ENCODE measurements at regions not wholly inside any gene's neighbourhood (a gene's known extent, or its start where the extent isn't known, plus 50 kb on each side); places are given as distances from the start of the nearest gene placed in this dataset.
"Not testable (repeated sequence)": the region's sequence is repeated elsewhere in the genome, so short reads cannot be mapped to it uniquely, and the experiment has no call there.

DNA sequence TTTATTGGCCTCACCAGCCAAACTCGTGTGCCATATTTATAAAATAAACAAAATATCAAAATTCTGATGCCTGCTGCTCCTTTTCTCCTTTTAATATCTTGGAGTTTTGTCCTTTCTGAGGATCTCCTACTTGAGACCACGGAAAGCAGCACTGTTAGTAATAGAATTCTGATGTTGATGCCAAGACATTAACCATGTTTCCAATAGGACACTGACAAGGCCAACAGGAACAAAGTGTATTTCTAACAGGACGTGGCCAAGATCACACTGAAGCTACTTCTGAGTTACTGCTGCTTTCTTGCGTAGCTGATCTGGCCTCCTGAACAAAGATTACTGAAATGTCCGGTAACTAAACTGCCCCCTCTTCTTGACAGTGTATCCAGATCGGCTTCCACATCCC lies 848.5 kb downstream of the TTLL7 start:
- not testable (repeated sequence) for H3K27me3 Mint-ChIP-seq (ENCODE audit: low read depth); H3K4me1 Mint-ChIP-seq (ENCODE audit: low read depth); H3K36me3 Mint-ChIP-seq (ENCODE audit: low read depth); H3K27ac Mint-ChIP-seq; H3K4me3 Mint-ChIP-seq; H3K9me3 Mint-ChIP-seq

DNA sequence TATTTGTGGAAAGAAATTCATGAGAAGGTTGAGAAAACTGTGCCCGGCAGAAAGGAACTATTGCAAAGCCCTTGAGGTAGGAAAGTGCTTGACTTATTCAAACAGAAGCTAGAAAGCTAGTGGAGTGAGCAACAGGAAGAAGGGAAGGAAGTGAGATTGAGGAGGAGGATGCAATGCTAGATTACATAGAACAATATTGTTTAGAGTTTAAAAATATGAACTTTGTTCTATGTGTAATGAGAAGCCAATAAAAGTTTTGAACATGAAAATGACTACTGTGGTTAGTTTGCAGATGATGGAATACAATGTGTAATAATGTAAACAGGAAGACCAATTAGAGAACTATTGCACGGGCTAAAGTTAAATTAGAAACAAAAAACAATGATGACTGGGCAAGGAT lies 853.1 kb downstream of the TTLL7 start:
- not testable (repeated sequence) for H3K36me3 Mint-ChIP-seq (ENCODE audit: low read depth)

DNA sequence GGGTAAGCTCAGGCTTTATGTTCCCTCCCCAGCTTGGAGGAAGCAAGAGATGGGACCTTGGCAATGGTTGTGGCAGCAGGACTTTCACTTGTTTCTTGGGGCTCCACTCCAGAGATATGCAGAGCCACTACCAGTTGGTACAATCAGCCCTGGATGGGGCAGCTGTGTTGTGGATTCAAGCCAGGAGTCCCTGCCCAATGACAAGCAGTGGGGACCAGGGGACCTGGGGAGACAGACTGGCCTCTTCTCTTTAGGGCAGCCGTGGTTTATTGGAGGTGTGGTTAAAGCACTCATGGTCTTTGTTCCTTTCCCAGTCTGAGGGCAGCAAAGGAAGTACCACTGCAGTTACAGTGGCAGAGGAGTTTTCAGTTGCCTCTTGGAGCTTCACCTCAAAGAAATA lies 856.1 kb downstream of the TTLL7 start:
- not testable (repeated sequence) for H3K4me1 Mint-ChIP-seq (ENCODE audit: low read depth); H3K36me3 Mint-ChIP-seq (ENCODE audit: low read depth)

More for the DNA sequence above, 853.1 kb downstream of the TTLL7 start:
- H3K27me3 Mint-ChIP-seq (ENCODE audit: low read depth); H3K27ac Mint-ChIP-seq; H3K4me1 Mint-ChIP-seq (ENCODE audit: low read depth); H3K9me3 Mint-ChIP-seq; H3K4me3 Mint-ChIP-seq: not testable (repeated sequence)

DNA sequence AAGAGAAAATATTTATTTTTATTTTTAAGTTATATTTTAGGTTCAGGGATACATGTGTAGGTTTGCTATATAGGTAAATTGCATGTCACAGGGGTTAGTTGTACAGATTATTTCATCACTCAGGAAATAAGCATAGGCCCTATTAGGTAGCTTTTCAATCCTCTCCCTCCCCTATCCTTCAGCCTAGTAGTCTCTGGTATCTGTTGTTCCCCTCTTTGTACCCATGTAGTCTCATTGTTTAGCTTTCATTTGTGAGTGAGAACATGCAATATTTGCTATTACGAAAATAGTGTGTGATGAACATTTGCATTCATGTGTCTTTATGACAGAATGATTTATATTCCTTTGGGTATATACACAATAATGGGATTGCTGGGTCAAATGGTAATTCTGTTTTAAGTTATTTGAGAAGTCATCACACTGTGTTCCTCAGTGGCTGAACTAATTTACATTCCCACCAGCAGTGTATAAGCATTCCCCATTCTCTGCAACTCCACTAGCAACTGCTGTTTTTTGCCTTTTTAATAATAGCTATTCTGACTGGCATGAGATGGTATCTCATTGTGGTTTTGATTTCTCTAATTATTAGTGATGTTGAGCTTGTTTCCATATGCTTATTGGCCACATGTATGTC lies 863.3 kb downstream of the TTLL7 start:
- not testable (repeated sequence) for H3K27ac Mint-ChIP-seq; H3K9me3 Mint-ChIP-seq; H3K36me3 Mint-ChIP-seq (ENCODE audit: low read depth); H3K4me1 Mint-ChIP-seq (ENCODE audit: low read depth); H3K4me3 Mint-ChIP-seq; H3K27me3 Mint-ChIP-seq (ENCODE audit: low read depth)

More for the DNA sequence above, 856.1 kb downstream of the TTLL7 start:
- not testable (repeated sequence) for H3K27me3 Mint-ChIP-seq (ENCODE audit: low read depth); H3K27ac Mint-ChIP-seq; H3K9me3 Mint-ChIP-seq; H3K4me3 Mint-ChIP-seq

DNA sequence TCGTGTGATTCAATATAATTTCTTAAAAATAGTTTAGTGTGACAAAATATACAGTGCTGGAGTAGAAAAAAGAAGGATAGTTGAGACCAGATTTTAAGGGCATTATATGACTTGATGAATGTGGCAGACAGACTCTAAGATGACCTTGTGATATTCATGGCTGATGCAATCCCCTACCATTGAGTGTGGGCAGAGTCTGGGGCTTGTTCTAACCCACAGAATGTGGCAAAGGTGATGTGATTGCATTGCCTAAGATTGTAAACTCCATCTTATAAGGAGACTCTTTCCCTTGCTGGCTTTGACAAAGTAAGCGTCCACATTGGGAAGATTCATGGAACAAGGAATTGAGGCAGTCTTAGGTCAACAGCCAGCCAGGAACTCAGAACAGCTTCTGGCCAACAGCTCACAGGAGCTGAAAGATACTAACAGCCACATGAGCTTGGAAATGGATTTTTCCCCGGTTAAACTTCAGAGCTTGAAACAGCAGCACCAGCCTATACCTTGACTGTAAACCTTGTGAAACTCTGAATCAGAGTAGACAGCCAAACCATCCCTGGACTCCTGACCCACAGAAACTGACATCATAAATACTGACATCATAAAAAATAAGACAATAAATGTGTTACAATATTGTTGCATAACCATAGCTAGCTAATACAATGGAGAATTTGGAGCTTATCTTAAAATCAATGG lies 864.5 kb downstream of the TTLL7 start:
- not testable (repeated sequence) for H3K36me3 Mint-ChIP-seq (ENCODE audit: low read depth); H3K4me1 Mint-ChIP-seq (ENCODE audit: low read depth); H3K4me3 Mint-ChIP-seq; H3K27ac Mint-ChIP-seq; H3K27me3 Mint-ChIP-seq (ENCODE audit: low read depth); H3K9me3 Mint-ChIP-seq

DNA sequence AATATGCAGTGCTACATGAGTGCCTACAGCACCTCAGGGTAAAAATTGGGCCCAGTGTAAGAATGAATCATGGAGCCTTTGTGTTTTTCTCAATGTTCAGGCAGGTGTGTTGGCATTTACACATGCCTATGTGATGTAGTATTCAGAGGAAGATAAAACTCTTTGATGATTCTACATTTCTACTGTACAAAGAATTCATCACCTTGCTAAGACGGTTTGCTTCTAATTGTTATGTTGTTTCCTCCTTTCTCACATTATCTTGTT lies 867.3 kb downstream of the TTLL7 start:
- Mint-ChIP-seq H3K4me1 (ENCODE audit: low read depth) (no peaks in the 10 kb centered on the region), H3K4me3 (no peak overlapping the region), H3K27me3 (ENCODE audit: low read depth) (no peaks in the 10 kb centered on the region), H3K27ac (no peak overlapping the region), H3K36me3 (ENCODE audit: low read depth) (no peaks in the 10 kb centered on the region), H3K9me3 (no peaks in the 10 kb centered on the region)

DNA sequence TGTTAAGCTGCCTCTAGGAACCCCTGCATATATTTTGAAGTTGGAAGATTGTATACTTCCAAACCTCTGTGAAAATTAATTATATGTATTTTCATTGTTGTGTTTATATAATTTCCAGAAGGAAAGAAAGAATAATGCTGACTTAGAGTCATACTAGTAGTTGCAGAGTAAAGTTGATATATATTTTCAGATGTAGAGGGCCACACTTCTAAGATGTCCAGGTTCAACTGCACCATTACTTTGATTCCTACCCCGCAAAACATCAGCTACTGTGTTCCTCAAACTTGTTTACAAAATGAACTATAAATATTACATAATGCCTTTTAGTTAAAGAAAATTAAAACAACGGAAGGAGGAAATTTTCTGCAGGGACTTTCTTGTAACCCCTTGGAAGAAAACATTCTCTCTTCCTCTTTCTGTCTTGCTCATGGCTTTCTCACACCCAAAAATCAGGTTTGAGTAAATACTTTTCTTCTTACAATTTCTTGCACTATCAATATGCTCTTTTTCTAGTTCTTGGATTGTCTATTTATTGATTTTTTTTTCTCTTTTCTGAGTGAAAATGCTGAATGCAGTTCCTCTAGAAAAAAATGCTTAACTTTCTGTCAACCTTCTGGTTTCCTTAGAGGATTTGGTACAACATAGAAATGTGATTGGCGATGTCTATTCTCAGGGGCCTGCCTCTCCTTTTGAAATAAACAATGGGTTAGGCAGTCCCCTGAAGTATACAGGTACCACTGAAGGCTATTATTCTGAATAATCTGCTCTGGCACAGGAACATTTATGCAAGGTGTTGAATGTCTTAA lies 867.8 kb downstream of the TTLL7 start:
- Mint-ChIP-seq H3K4me1 (ENCODE audit: low read depth) (no peaks in the 10 kb centered on the region), H3K4me3 (no peak overlapping the region), H3K27ac (no peak overlapping the region), H3K27me3 (ENCODE audit: low read depth) (no peaks in the 10 kb centered on the region), H3K36me3 (ENCODE audit: low read depth) (no peaks in the 10 kb centered on the region), H3K9me3 (no peaks in the 10 kb centered on the region)

DNA sequence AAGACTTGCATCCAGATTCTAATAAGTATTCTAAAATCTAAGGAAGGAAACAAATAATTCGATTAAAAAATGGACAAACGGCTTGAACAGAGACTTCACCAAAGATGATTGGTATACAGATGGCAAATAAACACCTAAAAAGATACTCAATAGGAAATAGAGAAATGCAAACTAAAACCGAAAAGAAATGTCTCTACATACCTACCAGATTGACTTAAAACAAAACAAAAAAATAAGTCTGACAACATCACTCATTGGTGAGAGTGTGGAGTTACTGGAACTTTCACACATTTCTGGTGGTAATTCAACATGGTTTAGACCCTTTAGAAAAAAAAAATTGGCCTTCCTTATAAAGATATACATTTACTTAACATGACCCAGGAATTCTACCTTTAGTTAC lies 869.8 kb downstream of the TTLL7 start:
- Mint-ChIP-seq H3K27ac (no peak overlapping the region), H3K9me3 (no peaks in the 10 kb centered on the region), H3K27me3 (ENCODE audit: low read depth) (no peaks in the 10 kb centered on the region), H3K4me3 (no peak overlapping the region), H3K4me1 (ENCODE audit: low read depth) (no peaks in the 10 kb centered on the region), H3K36me3 (ENCODE audit: low read depth) (no peaks in the 10 kb centered on the region)

DNA sequence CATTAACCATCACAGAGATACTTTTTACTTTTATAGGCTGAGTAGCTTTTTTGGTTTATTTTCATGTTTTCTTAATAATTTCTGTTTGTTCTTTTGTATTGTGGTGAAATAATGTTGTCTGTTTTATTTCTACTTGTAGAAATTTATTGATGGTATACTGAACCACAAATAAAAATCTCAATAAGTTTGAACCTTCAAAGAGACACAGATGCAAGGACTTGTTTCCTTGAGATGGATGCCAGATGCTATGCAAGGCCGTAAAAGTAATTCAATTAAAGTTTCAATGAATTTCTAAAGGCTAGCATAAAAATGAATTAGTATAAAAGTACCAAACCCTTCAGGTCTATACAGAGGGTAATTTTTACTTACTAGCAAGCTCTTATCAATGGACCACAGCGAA lies 873.5 kb downstream of the TTLL7 start:
- Mint-ChIP-seq H3K9me3 (no peaks in the 10 kb centered on the region), H3K4me3 (no peak overlapping the region), H3K4me1 (ENCODE audit: low read depth) (no peaks in the 10 kb centered on the region), H3K36me3 (ENCODE audit: low read depth) (no peaks in the 10 kb centered on the region), H3K27me3 (ENCODE audit: low read depth) (no peaks in the 10 kb centered on the region), H3K27ac (no peak overlapping the region)

DNA sequence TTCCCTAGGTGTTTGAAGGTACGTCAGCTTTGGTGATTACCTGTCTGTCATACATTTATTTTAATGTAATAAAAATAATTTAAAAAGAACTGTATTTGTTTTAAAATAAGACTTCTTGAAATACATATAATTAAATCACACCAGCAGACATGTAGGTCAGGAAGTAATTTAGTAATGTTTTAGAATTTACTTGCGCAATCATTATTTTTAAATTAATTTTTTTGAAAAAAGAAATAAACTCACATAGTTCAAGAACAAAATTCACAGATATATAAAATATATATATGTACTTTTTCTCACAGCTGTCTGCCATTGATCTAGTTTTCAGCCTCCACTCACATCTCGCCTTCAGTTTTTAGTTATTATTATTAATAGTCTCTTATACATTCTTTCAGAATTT lies 875.9 kb downstream of the TTLL7 start:
- Mint-ChIP-seq H3K36me3 (ENCODE audit: low read depth) (no peaks in the 10 kb centered on the region), H3K27me3 (ENCODE audit: low read depth) (no peaks in the 10 kb centered on the region)

DNA sequence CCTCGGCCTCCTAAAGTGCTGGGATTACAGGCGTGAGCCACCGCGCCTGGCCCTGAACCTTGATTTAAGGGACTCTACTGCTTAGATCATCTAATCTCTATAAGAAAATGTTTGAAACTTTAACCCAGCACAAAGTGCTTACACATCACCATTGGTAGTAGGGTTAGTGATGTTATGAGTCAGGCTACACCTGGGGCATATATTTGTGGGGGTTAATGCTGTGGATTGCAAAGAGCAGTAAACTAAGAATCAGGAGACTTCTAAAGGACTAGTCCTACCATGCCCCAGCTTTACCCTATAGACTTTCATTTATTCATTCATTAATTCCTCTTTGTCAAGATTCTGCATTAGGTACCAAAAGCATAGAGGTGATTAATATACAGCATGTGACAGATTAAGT lies 880.5 kb downstream of the TTLL7 start:
- no peak overlapping the region for H3K27ac Mint-ChIP-seq
- no peaks in the 10 kb centered on the region for H3K9me3 Mint-ChIP-seq
- H3K4me3 Mint-ChIP-seq: no peak overlapping the region
- H3K27me3 Mint-ChIP-seq (ENCODE audit: low read depth): no peaks in the 10 kb centered on the region
- peaks cover 2% of the 10 kb centered on the region for H3K4me1 Mint-ChIP-seq (ENCODE audit: low read depth)
- H3K36me3 Mint-ChIP-seq (ENCODE audit: low read depth): no peaks in the 10 kb centered on the region

More for the DNA sequence above, 875.9 kb downstream of the TTLL7 start:
- Mint-ChIP-seq H3K4me3 (no peak overlapping the region), H3K4me1 (ENCODE audit: low read depth) (no peaks in the 10 kb centered on the region), H3K9me3 (no peaks in the 10 kb centered on the region), H3K27ac (no peak overlapping the region)

DNA sequence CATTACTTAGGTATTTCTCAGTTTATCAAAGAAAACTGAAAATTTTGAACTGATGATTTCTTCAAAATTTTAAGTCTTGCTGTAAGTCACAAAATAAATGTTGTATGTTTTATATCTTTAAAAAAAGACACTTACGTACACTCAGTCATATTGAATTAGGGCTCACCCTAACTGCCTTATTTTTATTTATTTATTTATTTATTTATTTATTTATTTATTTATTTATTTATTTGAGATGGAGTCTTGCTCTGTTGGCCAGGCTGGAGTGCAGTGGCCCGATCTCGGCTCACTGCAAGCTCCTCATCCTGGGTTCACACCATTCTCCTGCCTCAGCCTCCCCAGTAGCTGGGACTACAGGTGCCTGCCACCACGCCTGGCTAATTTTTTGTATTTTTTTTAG lies 881.9 kb downstream of the TTLL7 start:
- not testable (repeated sequence) for H3K9me3 Mint-ChIP-seq; H3K27ac Mint-ChIP-seq; H3K36me3 Mint-ChIP-seq (ENCODE audit: low read depth)

DNA sequence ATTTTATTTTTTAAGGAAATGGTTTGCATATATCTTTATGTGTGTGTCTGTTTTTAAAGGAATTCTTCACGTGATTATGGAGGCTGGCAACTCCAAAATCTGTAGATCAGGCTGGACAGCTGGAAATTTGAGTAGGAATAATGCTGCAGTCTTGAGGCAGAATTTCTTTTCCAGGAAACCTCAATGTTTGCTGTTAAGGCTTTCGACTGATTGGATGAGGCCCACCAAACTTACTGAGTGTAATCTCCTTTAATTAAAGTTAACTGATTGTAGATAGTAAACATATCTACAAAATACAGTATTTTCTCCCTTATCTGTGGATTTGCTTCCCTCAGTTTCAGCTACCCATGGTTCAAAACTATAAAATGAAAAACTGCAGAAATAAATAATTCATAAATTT lies 883.1 kb downstream of the TTLL7 start:
- no peaks in the 10 kb centered on the region for H3K9me3 Mint-ChIP-seq
- no peaks in the 10 kb centered on the region for H3K27me3 Mint-ChIP-seq (ENCODE audit: low read depth)
- H3K27ac Mint-ChIP-seq: no peak overlapping the region
- H3K4me3 Mint-ChIP-seq: no peak overlapping the region
- no peaks in the 10 kb centered on the region for H3K36me3 Mint-ChIP-seq (ENCODE audit: low read depth)
- peaks cover 2% of the 10 kb centered on the region for H3K4me1 Mint-ChIP-seq (ENCODE audit: low read depth)

More for the DNA sequence above, 881.9 kb downstream of the TTLL7 start:
- not testable (repeated sequence) for H3K27me3 Mint-ChIP-seq (ENCODE audit: low read depth); H3K4me3 Mint-ChIP-seq; H3K4me1 Mint-ChIP-seq (ENCODE audit: low read depth)

DNA sequence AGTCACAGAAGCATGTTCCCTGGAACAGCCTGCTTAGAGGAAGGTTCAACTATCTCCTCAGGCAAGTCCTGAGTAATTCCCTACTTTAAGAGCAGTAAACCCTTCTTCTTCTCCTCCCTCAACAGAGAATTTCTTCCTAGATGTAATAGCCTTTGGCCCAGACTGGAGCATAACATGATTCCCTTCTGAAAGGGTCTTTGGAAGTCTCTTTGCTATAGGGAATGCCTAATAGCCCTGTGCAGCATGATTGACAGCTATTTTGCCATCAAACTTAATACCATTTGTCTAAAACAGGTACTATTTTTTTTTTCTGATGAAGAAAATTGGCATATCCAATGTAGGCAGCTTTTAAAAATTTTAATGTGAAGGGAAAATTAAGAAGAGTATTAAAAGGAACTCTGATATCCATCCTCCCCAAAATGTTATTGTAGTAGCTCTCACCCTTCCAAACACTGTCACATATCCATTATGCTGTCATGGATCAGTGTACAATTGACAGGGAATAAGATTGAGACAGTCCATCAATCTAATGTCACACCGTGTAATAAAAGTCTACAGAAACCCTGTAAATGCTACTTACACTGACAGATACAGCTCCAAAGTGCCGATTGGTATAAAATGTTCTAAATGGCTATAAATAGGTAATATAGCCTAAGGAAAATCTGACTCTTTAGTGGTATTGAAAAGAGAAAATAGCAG lies 884.6 kb downstream of the TTLL7 start:
- Mint-ChIP-seq H3K36me3 (ENCODE audit: low read depth) (no peaks in the 10 kb centered on the region), H3K9me3 (no peaks in the 10 kb centered on the region), H3K4me1 (ENCODE audit: low read depth) (peaks cover 2% of the 10 kb centered on the region), H3K4me3 (no peak overlapping the region), H3K27me3 (ENCODE audit: low read depth) (no peaks in the 10 kb centered on the region), H3K27ac (no peak overlapping the region)

DNA sequence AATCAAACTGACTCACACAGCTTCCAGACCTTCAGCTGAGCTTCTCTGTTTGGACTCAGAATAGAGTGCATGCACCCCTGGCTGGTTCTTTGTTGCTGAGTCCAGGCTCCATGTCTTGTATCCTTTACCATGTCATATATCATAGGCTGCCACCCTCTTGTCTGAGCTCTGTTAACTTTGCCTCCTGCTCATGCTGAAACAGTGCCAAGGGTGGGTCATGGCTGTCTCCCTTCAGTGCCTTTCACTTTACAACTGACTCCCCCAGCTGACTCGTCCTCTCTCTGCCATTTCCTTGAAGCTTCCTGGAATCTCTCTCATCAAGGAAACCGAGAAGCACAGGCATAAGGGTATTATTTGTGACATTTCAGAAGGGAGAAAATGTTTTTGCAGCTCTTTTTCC lies 885.3 kb downstream of the TTLL7 start:
- Mint-ChIP-seq H3K4me1 (ENCODE audit: low read depth) (peaks cover 2% of the 10 kb centered on the region), H3K27ac (no peak overlapping the region), H3K9me3 (no peaks in the 10 kb centered on the region), H3K36me3 (ENCODE audit: low read depth) (no peaks in the 10 kb centered on the region), H3K4me3 (no peak overlapping the region), H3K27me3 (ENCODE audit: low read depth) (no peaks in the 10 kb centered on the region)

Data from T-helper 1 cell treated with Interleukin-12 subunit alpha and Interleukin-12 subunit beta and Interleukin-4 antibody, amounts not matched to agents 30 μg/mL and 1 μg/mL, for 36 hours (primary cell).